HL-60 (cell line): ENCODE measurements at regions not wholly inside any gene's neighbourhood (a gene's known extent, or its start where the extent isn't known, plus 50 kb on each side); places are given as distances from the start of the nearest gene placed in this dataset.

Source experiments
- DNase-seq, 2 experiments: peaks; one replicate each; pipeline ENCODE4 v3.0.0-alpha.2; 2010 to 2020; ENCODE audit warnings: low read depth in 1 of 2, low spot score in 1 of 2
- H3K27ac ChIP-seq: fragments of 250-450 bp; sonication (Bioruptor Pico); replicated peaks from 2 replicates; pipeline ENCODE4 v1.5.1; 2020; ENCODE audit warnings: mild to moderate bottlenecking, moderate library complexity
- H3K27me3 ChIP-seq: fragments of 250-450 bp; sonication (Bioruptor Pico); 2 replicates; pipeline ENCODE4 v1.5.1; 2021; ENCODE audit warnings: mild to moderate bottlenecking, moderate library complexity; ENCODE audit not compliant: insufficient read depth, poor library complexity, severe bottlenecking
- H3K4me3 ChIP-seq: replicated peaks from 2 replicates; pipeline ENCODE4 v1.5.1; 2011; ENCODE audit warnings: mild to moderate bottlenecking, control low read depth, low read length; ENCODE audit not compliant: insufficient read depth
- GABPA ChIP-seq: IDR thresholded peaks from 2 replicates; pipeline ENCODE4 v1.6.1; 2012; ENCODE audit warnings: low read depth
- POLR2AphosphoS5 ChIP-seq: IDR thresholded peaks from 2 replicates; pipeline ENCODE4 v1.6.1; 2012; ENCODE audit warnings: low read depth
- SPI1 ChIP-seq: IDR thresholded peaks from 2 replicates; pipeline ENCODE4 v1.6.1; 2012; ENCODE audit warnings: low read depth, mild to moderate bottlenecking, borderline replicate concordance
- TF ChIP-seq, protein P1 (sequence below): IDR thresholded peaks from one replicate; pipeline ENCODE4 v1.5.1; 2011; ENCODE audit warnings: low read length, control low read depth, inconsistent platforms; ENCODE audit not compliant: insufficient read depth
- TF ChIP-seq, protein P2 (sequence below): IDR thresholded peaks from 2 replicates; pipeline ENCODE4 v1.6.1; 2012; ENCODE audit warnings: low read depth; ENCODE audit not compliant: insufficient replicate concordance

DNA sequence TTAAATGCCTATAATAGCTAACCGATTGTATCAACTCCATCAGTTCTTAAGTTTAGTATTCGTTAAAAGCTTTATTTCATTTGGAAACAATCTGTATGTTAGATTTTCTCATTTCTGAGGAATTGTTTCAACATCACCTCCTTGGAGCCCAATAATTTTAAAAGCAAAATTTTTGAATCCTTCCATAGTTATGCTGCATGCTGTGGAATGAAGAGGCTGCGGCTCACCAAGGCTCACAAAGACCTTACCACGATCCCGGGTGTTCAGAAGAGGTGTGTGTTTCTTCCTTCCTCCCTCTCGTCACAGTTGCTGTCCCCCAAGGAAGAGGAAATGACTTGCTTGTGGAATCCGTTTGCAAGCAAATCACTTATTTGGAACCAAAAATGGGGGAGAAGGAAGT, 143.8 kb downstream of the FGF1 start:
- TF ChIP-seq SPI1 (no peak), POLR2AphosphoS5 (no peak), GABPA (no peak)
- DNase-seq: no peak
- no peak overlapping the region for H3K27ac ChIP-seq
- peaks cover 6% of the 10 kb centered on the region for H3K27me3 ChIP-seq
- H3K4me3 ChIP-seq: no peak overlapping the region

DNA sequence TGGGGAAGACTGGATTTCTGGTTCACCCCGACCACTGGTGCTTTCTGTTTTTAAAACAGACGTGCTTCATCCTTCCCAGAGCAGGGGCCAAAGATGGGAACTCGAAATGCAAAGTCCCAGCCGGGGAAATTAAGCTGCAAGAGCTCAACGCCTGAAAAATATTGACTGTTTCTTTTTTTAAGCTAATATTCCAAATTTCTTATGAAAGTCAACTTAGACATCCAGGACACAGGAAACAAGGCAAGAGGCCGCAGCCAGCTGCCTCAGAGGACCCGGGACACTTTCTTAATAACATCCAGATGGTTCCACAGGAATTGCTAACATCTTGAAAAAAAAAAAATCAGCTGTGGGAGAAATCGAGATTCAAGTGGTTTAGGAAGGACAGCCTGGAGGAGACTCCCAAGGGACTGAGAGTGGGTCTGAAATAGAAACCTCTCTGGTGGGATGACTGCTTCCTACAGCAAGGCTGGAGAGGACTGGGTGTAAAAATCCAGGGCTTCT, 144.9 kb downstream of the FGF1 start:
- no peak for DNase-seq
- H3K27me3 ChIP-seq: peaks cover 6% of the 10 kb centered on the region
- no peak overlapping the region for H3K27ac ChIP-seq

DNA sequence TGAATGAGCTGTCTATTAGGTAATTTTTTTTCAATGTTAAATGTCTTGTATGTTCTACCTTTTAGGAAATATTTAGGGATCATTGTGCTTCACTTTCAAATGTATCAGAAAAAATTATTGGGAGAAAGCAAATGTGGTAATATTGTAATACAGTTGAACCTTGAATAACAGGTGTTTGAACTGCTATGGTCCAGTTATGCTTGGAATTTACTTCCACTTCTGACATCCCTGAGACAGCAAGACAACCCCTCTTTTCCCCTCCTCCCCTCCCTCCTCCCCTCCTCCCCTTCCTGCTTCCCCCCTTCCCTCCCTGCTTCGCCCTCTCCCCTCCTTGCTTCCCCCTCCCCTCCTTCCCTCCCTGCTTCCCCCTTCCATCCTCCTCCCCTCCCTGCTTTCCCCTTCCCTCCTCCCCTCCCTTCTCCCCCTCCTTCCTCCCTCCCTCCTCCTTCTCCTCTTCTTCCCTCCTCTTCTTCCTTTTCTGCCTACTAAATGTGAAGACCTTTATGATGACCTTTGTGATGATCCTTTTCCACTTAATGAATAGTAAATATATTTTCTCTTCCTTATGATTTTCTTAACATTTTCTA, 146.6 kb downstream of the FGF1 start:
- peaks cover 6% of the 10 kb centered on the region for H3K27me3 ChIP-seq
- H3K27ac ChIP-seq: no peak overlapping the region
- TF ChIP-seq POLR2AphosphoS5 (no peak), GABPA (no peak), SPI1 (no peak)
- TF ChIP-seq, protein P1, sequence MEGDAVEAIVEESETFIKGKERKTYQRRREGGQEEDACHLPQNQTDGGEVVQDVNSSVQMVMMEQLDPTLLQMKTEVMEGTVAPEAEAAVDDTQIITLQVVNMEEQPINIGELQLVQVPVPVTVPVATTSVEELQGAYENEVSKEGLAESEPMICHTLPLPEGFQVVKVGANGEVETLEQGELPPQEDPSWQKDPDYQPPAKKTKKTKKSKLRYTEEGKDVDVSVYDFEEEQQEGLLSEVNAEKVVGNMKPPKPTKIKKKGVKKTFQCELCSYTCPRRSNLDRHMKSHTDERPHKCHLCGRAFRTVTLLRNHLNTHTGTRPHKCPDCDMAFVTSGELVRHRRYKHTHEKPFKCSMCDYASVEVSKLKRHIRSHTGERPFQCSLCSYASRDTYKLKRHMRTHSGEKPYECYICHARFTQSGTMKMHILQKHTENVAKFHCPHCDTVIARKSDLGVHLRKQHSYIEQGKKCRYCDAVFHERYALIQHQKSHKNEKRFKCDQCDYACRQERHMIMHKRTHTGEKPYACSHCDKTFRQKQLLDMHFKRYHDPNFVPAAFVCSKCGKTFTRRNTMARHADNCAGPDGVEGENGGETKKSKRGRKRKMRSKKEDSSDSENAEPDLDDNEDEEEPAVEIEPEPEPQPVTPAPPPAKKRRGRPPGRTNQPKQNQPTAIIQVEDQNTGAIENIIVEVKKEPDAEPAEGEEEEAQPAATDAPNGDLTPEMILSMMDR: no peak
- TF ChIP-seq, protein P2, sequence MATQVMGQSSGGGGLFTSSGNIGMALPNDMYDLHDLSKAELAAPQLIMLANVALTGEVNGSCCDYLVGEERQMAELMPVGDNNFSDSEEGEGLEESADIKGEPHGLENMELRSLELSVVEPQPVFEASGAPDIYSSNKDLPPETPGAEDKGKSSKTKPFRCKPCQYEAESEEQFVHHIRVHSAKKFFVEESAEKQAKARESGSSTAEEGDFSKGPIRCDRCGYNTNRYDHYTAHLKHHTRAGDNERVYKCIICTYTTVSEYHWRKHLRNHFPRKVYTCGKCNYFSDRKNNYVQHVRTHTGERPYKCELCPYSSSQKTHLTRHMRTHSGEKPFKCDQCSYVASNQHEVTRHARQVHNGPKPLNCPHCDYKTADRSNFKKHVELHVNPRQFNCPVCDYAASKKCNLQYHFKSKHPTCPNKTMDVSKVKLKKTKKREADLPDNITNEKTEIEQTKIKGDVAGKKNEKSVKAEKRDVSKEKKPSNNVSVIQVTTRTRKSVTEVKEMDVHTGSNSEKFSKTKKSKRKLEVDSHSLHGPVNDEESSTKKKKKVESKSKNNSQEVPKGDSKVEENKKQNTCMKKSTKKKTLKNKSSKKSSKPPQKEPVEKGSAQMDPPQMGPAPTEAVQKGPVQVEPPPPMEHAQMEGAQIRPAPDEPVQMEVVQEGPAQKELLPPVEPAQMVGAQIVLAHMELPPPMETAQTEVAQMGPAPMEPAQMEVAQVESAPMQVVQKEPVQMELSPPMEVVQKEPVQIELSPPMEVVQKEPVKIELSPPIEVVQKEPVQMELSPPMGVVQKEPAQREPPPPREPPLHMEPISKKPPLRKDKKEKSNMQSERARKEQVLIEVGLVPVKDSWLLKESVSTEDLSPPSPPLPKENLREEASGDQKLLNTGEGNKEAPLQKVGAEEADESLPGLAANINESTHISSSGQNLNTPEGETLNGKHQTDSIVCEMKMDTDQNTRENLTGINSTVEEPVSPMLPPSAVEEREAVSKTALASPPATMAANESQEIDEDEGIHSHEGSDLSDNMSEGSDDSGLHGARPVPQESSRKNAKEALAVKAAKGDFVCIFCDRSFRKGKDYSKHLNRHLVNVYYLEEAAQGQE: no peak
- DNase-seq: no peak
- H3K4me3 ChIP-seq: no peak overlapping the region

More for the DNA sequence above, 144.9 kb downstream of the FGF1 start:
- H3K4me3 ChIP-seq: no peak overlapping the region
- TF ChIP-seq, protein P1: no peak
- TF ChIP-seq, protein P2: no peak
- TF ChIP-seq SPI1: no peak
- TF ChIP-seq POLR2AphosphoS5: no peak
- TF ChIP-seq GABPA: no peak

DNA sequence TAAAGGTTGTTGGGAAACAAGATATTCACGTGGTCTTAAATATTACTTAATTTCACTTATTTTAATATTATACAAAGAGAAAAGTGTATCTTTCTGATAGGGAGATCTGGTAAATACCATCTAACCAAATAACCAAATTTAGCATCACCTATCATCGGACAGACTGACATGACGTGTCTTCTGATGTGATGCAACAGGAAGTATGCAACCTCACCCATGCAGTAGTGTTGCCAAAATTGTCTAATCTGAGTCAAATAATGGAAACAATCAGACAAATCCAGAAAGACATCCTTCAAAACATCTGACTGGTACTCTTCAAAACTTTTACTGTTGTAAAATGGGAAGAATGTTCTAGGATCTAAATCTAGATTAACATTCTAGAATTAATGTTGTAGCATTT, 148.0 kb downstream of the FGF1 start:
- Histone ChIP-seq H3K27me3 (no peaks in the 10 kb centered on the region), H3K27ac (no peak overlapping the region), H3K4me3 (no peak overlapping the region)
- peak in 1 of 2 experiments; percentile 7 for DNase-seq
- TF ChIP-seq GABPA: no peak
- TF ChIP-seq, protein P2: no peak
- TF ChIP-seq, protein P1: no peak
- TF ChIP-seq POLR2AphosphoS5: no peak
- TF ChIP-seq SPI1: no peak
